HCT116 (cell line): ENCODE measurements at regions not wholly inside any gene's neighbourhood (a gene's known extent, or its start where the extent isn't known, plus 50 kb on each side); places are given as distances from the start of the nearest gene placed in this dataset.

Experiments used
- ATAC-seq: fragments of 200-7000 bp; cut with Tn5 transposase; 2 replicates; pipeline ENCODE4 v1.9.1; 2020; ENCODE audit warnings: mild to moderate bottlenecking, moderate library complexity
- BruUV-seq: library from RNA; stranded (reverse); fragments of 400-500 nt; replicated peaks from 2 replicates; lab custom pipeline; 2021; lab: Mats Ljungman, UMichigan
- CTCF ChIA-PET: fragments of 300-600 bp; sonication (Branson Sonifier 250); formaldehyde crosslinking; loops from one replicate; lab custom pipeline; 2021; ENCODE audit warnings: antibody characterized with exemption; lab: Charles Lee
- POLR2A ChIA-PET: fragments of 300-600, 350-600 bp; sonication (Branson Sonifier 250); formaldehyde crosslinking; loops from one replicate; lab custom pipeline; 2021; ENCODE audit warnings: antibody characterized with exemption; lab: Charles Lee
- RAD21 ChIA-PET, 2 experiments: fragments of 300-600 bp; sonication (Branson Sonifier 250); formaldehyde crosslinking; loops; one replicate each; lab custom pipeline; 2023; ENCODE audit warnings: low total read pairs in 2 of 2; ENCODE audit not compliant: uncharacterized antibody in 2 of 2, unreplicated experiment in 2 of 2, low non-redundant PET in 1 of 2; lab: Charles Lee
- DNase-seq: peaks from one replicate; pipeline ENCODE4 v3.0.0-alpha.2; 2010; ENCODE audit warnings: low read depth, low spot score
- H2AFZ ChIP-seq: fragments of 200-600 bp; shearing (Covaris generic), sonication (generic); 2 replicates; pipeline ENCODE4 v1.6.1; 2017; ENCODE audit warnings: low read depth, mixed run types, mixed read lengths, antibody characterized with exemption, low read length; ENCODE audit not compliant: poor library complexity, severe bottlenecking
- H3K27ac ChIP-seq: 2 replicates; pipeline ENCODE4 v1.5.1; 2012; ENCODE audit warnings: low read depth, low read length
- H3K27me3 ChIP-seq: fragments of 200-600 bp; sonication (generic); 2 replicates; pipeline ENCODE4 v1.6.1; 2016; ENCODE audit warnings: mixed run types, low read length, mixed read lengths; ENCODE audit not compliant: insufficient read depth
- H3K36me3 ChIP-seq, 2 experiments: fragments of 200-500 bp in 1 of 2; fragments of 200-600 bp in 1 of 2; sonication (Bioruptor generic) in 1 of 2; sonication (generic) in 1 of 2; 2 replicates each; pipeline versions ENCODE4 v1.5.1 to v1.6.1; 2014 to 2016; ENCODE audit warnings: low read length in 2 of 2, inconsistent platforms in 1 of 2, mixed read lengths in 1 of 2, mixed run types in 1 of 2; ENCODE audit not compliant: insufficient read depth in 2 of 2, control insufficient read depth in 1 of 2
- H3K4me1 ChIP-seq, 2 experiments: fragments of 200-600 bp in 1 of 2; sonication (generic) in 1 of 2; 2 replicates each; pipeline versions ENCODE4 v1.5.1 to v1.6.1; 2012 to 2017; ENCODE audit warnings: low read length in 2 of 2, inconsistent platforms in 1 of 2, mild to moderate bottlenecking in 1 of 2, mixed read lengths in 1 of 2, mixed run types in 1 of 2, moderate library complexity in 1 of 2; ENCODE audit not compliant: insufficient read depth in 2 of 2, control insufficient read depth in 1 of 2
- H3K4me2 ChIP-seq: fragments of 200-600 bp; sonication (generic); 2 replicates; pipeline ENCODE4 v1.6.1; 2017; ENCODE audit warnings: mixed run types, low read length, mixed read lengths
- H3K4me3 ChIP-seq, 2 experiments: fragments of 200-600 bp in 1 of 2; sonication (generic) in 1 of 2; replicated peaks in 1 of 2; 2 replicates each; pipeline ENCODE4 v1.5.1; 2011 to 2016; ENCODE audit warnings: low read length in 2 of 2, control low read depth in 1 of 2, low read depth in 1 of 2, mild to moderate bottlenecking in 1 of 2, mixed read lengths in 1 of 2, mixed run types in 1 of 2
- H3K79me2 ChIP-seq: fragments of 200-600 bp; sonication (generic); 2 replicates; pipeline ENCODE4 v1.6.1; 2017; ENCODE audit warnings: mild to moderate bottlenecking, mixed run types, low read length, moderate library complexity, mixed read lengths; ENCODE audit not compliant: insufficient read depth
- H3K9ac ChIP-seq: fragments of 200-600 bp; sonication (generic); 2 replicates; pipeline ENCODE4 v1.6.1; 2016; ENCODE audit warnings: low read length, mixed read lengths
- H3K9me2 ChIP-seq: fragments of 200-600 bp; sonication (generic), shearing (Covaris generic); 2 replicates; pipeline ENCODE4 v1.6.1; 2017; ENCODE audit warnings: mixed run types, mild to moderate bottlenecking, moderate library complexity; ENCODE audit not compliant: insufficient read depth
- H3K9me3 ChIP-seq, 2 experiments: fragments of 200-500 bp in 1 of 2; fragments of 200-600 bp in 1 of 2; sonication (Bioruptor generic) in 1 of 2; sonication (generic) in 1 of 2; 2 replicates each; pipeline ENCODE4 v1.6.1; 2014 to 2017; ENCODE audit warnings: low read length in 2 of 2, mixed read lengths in 2 of 2, inconsistent platforms in 1 of 2, low read depth in 1 of 2, mild to moderate bottlenecking in 1 of 2, mixed run types in 1 of 2, moderate library complexity in 1 of 2; ENCODE audit not compliant: control insufficient read depth in 1 of 2, insufficient read depth in 1 of 2
- H4K20me1 ChIP-seq: fragments of 200-600 bp; sonication (generic), shearing (Covaris generic); 2 replicates; pipeline ENCODE4 v1.6.1; 2017; ENCODE audit warnings: mixed run types, mild to moderate bottlenecking, moderate library complexity; ENCODE audit not compliant: insufficient read depth
- CEBPB ChIP-seq: IDR thresholded peaks from 2 replicates; pipeline ENCODE4 v1.6.1; 2012; ENCODE audit warnings: low read depth
- CTCF ChIP-seq, 3 experiments: fragments of 200-600 bp in 1 of 3; sonication (generic) in 1 of 3; IDR thresholded peaks in 2 of 3; conservative IDR thresholded peaks in 1 of 3; 2 replicates each; pipeline ENCODE4 v1.5.1; 2012 to 2017; ENCODE audit warnings: low read depth in 2 of 3, low read length in 2 of 3, antibody characterized with exemption in 1 of 3, borderline replicate concordance in 1 of 3, control low read depth in 1 of 3, mild to moderate bottlenecking in 1 of 3, mixed read lengths in 1 of 3, mixed run types in 1 of 3, moderate library complexity in 1 of 3; ENCODE audit not compliant: insufficient read depth in 1 of 3
- ELF1 ChIP-seq: IDR thresholded peaks from 2 replicates; pipeline ENCODE4 v1.6.1; 2012; ENCODE audit warnings: low read depth, borderline replicate concordance
- EZH2 ChIP-seq: fragments of 200-600 bp; sonication (generic); IDR thresholded peaks from 2 replicates; pipeline ENCODE4 v1.6.1; 2017; ENCODE audit warnings: antibody characterized with exemption, mixed run types
- FOSL1 ChIP-seq: IDR thresholded peaks from 2 replicates; pipeline ENCODE4 v1.6.1; 2012; ENCODE audit warnings: low read depth
- POLR2A ChIP-seq: IDR thresholded peaks from 2 replicates; pipeline ENCODE4 v1.7.0; 2011; ENCODE audit warnings: borderline replicate concordance; ENCODE audit not compliant: insufficient read depth, insufficient read length; ENCODE audit errors: extremely low read depth
- POLR2AphosphoS5 ChIP-seq: IDR thresholded peaks from 2 replicates; pipeline ENCODE4 v1.6.1; 2011; ENCODE audit warnings: mild to moderate bottlenecking, low read depth, low read length, moderate library complexity
- RAD21 ChIP-seq: IDR thresholded peaks from 2 replicates; pipeline ENCODE4 v1.6.1; 2012; ENCODE audit warnings: low read depth, mild to moderate bottlenecking
- REST ChIP-seq: IDR thresholded peaks from 2 replicates; pipeline ENCODE4 v1.6.1; 2012; ENCODE audit warnings: low read depth
- SP1 ChIP-seq: IDR thresholded peaks from 2 replicates; pipeline ENCODE4 v1.6.1; 2012; ENCODE audit warnings: low read depth
- SRF ChIP-seq: IDR thresholded peaks from 2 replicates; pipeline ENCODE4 v1.6.1; 2012; ENCODE audit warnings: low read depth
- YY1 ChIP-seq: IDR thresholded peaks from 2 replicates; pipeline ENCODE4 v1.6.1; 2011; ENCODE audit warnings: low read length, low read depth, moderate library complexity, mild to moderate bottlenecking; ENCODE audit not compliant: insufficient replicate concordance; ENCODE audit errors: extremely low read depth
- ZFX ChIP-seq: fragments of 450-650 bp; IDR thresholded peaks from 2 replicates; pipeline ENCODE4 v1.6.1; 2017
- ZNF274 ChIP-seq: fragments of 200-500 bp; sonication (Bioruptor generic); IDR thresholded peaks from 2 replicates; pipeline ENCODE4 v1.6.1; 2014; ENCODE audit warnings: mild to moderate bottlenecking, low read depth, low read length, inconsistent platforms
- intact Hi-C: fragments of 100-400 bp; cut with micrococcal nuclease; formaldehyde crosslinking; loops from 2 replicates; pipeline ENCODE4 v1.10.0; 2022
- TF ChIP-seq, protein P1 (sequence below): IDR thresholded peaks from 2 replicates; pipeline ENCODE4 v1.6.1; 2011; ENCODE audit warnings: mild to moderate bottlenecking, low read length, moderate library complexity; ENCODE audit not compliant: insufficient replicate concordance; ENCODE audit errors: extremely low read depth
- TF ChIP-seq, protein P2 (sequence below): IDR thresholded peaks from 2 replicates; pipeline ENCODE4 v1.6.1; 2012

GRCh38 chrX:40177489-40177888, 79.7 kb upstream of the BCOR start:
- Histone ChIP-seq H3K27ac (peak overlapping the region; percentile 98; the same call in 1 of the 2 replicates), H3K9me3 (no peaks in the 10 kb centered on the region), H3K4me2 (peak overlapping the region; percentile 86), H3K9me2 (no peaks in the 10 kb centered on the region), H3K27me3 (no peaks in the 10 kb centered on the region), H3K4me3 (peak overlapping the region; percentile 48 to 60), H2AFZ (no peak overlapping the region), H4K20me1 (no peaks in the 10 kb centered on the region), H3K79me2 (peaks cover 10% of the 10 kb centered on the region), H3K36me3 (no peaks in the 10 kb centered on the region), H3K9ac (peak overlapping the region; percentile 83), H3K4me1 (peaks cover 16 to 44% of the 10 kb centered on the region in 2 experiments)
- ChIA-PET POLR2A (interaction anchor here (0.9 to 1.8 kb wide), 4 partner anchors 9 to 80 kb away, joined by 3 to 10 read pairs (median 5); partner anchors contain the start of gene BCOR), RAD21 (interaction anchor here in 1 of 2 experiments (0.6 kb wide), 1 partner anchor 194 kb away, joined by 3 read pairs; no protein-coding TSS in a partner anchor), CTCF (no interaction called here)
- DNase-seq (no peak), ATAC-seq (no peak)
- intact Hi-C loops, result loop anchor here (10.0 kb wide), 2 partner anchors 87 to 1373 kb away; partner anchors contain the start of gene MID1IP1
- TSS peak; percentile 23 for BruUV-seq
- TF ChIP-seq, protein P1, sequence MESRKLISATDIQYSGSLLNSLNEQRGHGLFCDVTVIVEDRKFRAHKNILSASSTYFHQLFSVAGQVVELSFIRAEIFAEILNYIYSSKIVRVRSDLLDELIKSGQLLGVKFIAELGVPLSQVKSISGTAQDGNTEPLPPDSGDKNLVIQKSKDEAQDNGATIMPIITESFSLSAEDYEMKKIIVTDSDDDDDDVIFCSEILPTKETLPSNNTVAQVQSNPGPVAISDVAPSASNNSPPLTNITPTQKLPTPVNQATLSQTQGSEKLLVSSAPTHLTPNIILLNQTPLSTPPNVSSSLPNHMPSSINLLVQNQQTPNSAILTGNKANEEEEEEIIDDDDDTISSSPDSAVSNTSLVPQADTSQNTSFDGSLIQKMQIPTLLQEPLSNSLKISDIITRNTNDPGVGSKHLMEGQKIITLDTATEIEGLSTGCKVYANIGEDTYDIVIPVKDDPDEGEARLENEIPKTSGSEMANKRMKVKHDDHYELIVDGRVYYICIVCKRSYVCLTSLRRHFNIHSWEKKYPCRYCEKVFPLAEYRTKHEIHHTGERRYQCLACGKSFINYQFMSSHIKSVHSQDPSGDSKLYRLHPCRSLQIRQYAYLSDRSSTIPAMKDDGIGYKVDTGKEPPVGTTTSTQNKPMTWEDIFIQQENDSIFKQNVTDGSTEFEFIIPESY, result no peak
- no peak for TF ChIP-seq ELF1
- no peak for TF ChIP-seq SP1
- no peak for TF ChIP-seq REST
- no peak for TF ChIP-seq POLR2A
- TF ChIP-seq EZH2, result no peak
- no peak for TF ChIP-seq RAD21
- TF ChIP-seq CTCF (IDR thresholded peaks at IDR 0.05 in 2 of 3, conservative IDR thresholded peaks at IDR 0.05 in 1 of 3; ENCODE audit: borderline replicate concordance in 1 of 3, insufficient read depth in 1 of 3, low read depth in 2 of 3, low read length in 2 of 3), result no peak
- no peak for TF ChIP-seq ZNF274
- no peak for TF ChIP-seq FOSL1
- TF ChIP-seq ZFX, result no peak
- TF ChIP-seq SRF, result no peak
- TF ChIP-seq YY1, result no peak
- TF ChIP-seq, protein P2, sequence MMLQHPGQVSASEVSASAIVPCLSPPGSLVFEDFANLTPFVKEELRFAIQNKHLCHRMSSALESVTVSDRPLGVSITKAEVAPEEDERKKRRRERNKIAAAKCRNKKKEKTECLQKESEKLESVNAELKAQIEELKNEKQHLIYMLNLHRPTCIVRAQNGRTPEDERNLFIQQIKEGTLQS, result no peak
- no peak for TF ChIP-seq CEBPB
- no peak for TF ChIP-seq POLR2AphosphoS5
